A549 (cell line): ENCODE measurements at regions not wholly inside any gene's neighbourhood (a gene's known extent, or its start where the extent isn't known, plus 50 kb on each side); places are given as distances from the start of the nearest gene placed in this dataset.

Experiments used
- ATAC-seq, 2 experiments: fragments of 200-7000 bp in 1 of 2; fragments of >200 bp in 1 of 2; cut with Nextera tagmentation in 1 of 2; cut with Tn5 transposase in 1 of 2; 3 replicates each; pipeline versions ENCODE4 v1.8.0 to v1.9.1; 2018 to 2020; ENCODE audit warnings: mild to moderate bottlenecking in 1 of 2, moderate library complexity in 1 of 2
- CTCF ChIA-PET: fragments of 300-600 bp; sonication (Branson Sonifier 250); formaldehyde crosslinking; extraction: SDS; loops from one replicate; lab custom pipeline; 2021; ENCODE audit warnings: antibody characterized with exemption, inconsistent platforms; lab: Yijun Ruan, JAX
- POLR2A ChIA-PET: fragments of 350-600 bp; formaldehyde crosslinking; extraction: SDS; loops from one replicate; lab custom pipeline; 2021; ENCODE audit warnings: antibody characterized with exemption, inconsistent platforms; lab: Yijun Ruan, JAX
- DNase-seq, 2 experiments: peaks; one replicate each; pipeline versions ENCODE4 v3.0.0 to v3.0.0-alpha.2; 2011 to 2016; ENCODE audit warnings: low read depth in 1 of 2, low spot score in 1 of 2
- FAIRE-seq: peaks from 2 replicates; lab custom pipeline; 2011; peaks lifted over from hg19 to GRCh38; lab: Jason Lieb, UNC
- H3K27ac ChIP-seq, 2 experiments: fragments of >200 bp; sonication (Bioruptor Twin); formaldehyde crosslinking; 3 replicates each; pipeline ENCODE4 v1.5.1; 2016 to 2017
- H3K4me1 ChIP-seq: fragments of >200 bp; sonication (Bioruptor Twin); formaldehyde crosslinking; 3 replicates; pipeline ENCODE4 v1.6.1; 2016
- H3K4me2 ChIP-seq: fragments of >200 bp; sonication (Bioruptor Twin); formaldehyde crosslinking; 3 replicates; pipeline ENCODE4 v1.6.1; 2016
- H3K4me3 ChIP-seq: fragments of >200 bp; sonication (Bioruptor Twin); formaldehyde crosslinking; 3 replicates; pipeline ENCODE4 v1.5.1; 2016
- H3K9me3 ChIP-seq: fragments of >200 bp; sonication (Bioruptor Twin); formaldehyde crosslinking; 3 replicates; pipeline ENCODE4 v1.6.1; 2016
- BHLHE40 ChIP-seq: IDR thresholded peaks from 2 replicates; pipeline ENCODE4 v1.6.1; 2012; ENCODE audit warnings: low read depth, low read length, inconsistent platforms
- CBX2 ChIP-seq: fragments of 200-600 bp; sonication (generic); IDR thresholded peaks from 2 replicates; pipeline ENCODE4 v1.6.1; 2016; ENCODE audit warnings: low read depth, mild to moderate bottlenecking, borderline replicate concordance
- CBX8 ChIP-seq: fragments of 200-600 bp; sonication (generic); IDR thresholded peaks from 2 replicates; pipeline ENCODE4 v1.6.1; 2016
- CEBPB ChIP-seq, 2 experiments: fragments of >200 bp in 1 of 2; sonication (Bioruptor Twin) in 1 of 2; formaldehyde crosslinking in 1 of 2; IDR thresholded peaks; 2 replicates each; pipeline ENCODE4 v1.6.1; 2012 to 2016
- EHF ChIP-seq: fragments of 250-450 bp; sonication (Bioruptor Pico); IDR thresholded peaks from 2 replicates; pipeline ENCODE4 v1.5.0; 2020; ENCODE audit warnings: mild to moderate bottlenecking
- EP300 ChIP-seq, 2 experiments: fragments of >200 bp; sonication (Bioruptor Twin); formaldehyde crosslinking; IDR thresholded peaks; 2 replicates in 1 of 2; 3 replicates in 1 of 2; pipeline ENCODE4 v1.6.1; 2016 to 2017
- ESRRA ChIP-seq: fragments of 150-350 bp; IDR thresholded peaks from 2 replicates; pipeline ENCODE4 v1.6.1; 2014; ENCODE audit warnings: mild to moderate bottlenecking, low read length, borderline replicate concordance
- FOSB ChIP-seq: fragments of 250-450 bp; sonication (Bioruptor Pico); IDR thresholded peaks from 2 replicates; pipeline ENCODE4 v1.5.0; 2020; ENCODE audit warnings: mild to moderate bottlenecking, moderate library complexity
- HDAC2 ChIP-seq: fragments of 200-600 bp; sonication (generic); IDR thresholded peaks from 2 replicates; pipeline ENCODE4 v1.6.1; 2016
- HOXA7 ChIP-seq: fragments of 250-450 bp; sonication (Bioruptor Pico); IDR thresholded peaks from 2 replicates; pipeline ENCODE4 v1.5.0; 2020; ENCODE audit warnings: mild to moderate bottlenecking, moderate library complexity
- HOXB5 ChIP-seq: fragments of 250-450 bp; sonication (Bioruptor Pico); IDR thresholded peaks from 2 replicates; pipeline ENCODE4 v1.5.0; 2020; ENCODE audit warnings: mild to moderate bottlenecking, moderate library complexity
- JUNB ChIP-seq: fragments of >200 bp; sonication (Bioruptor Twin); formaldehyde crosslinking; IDR thresholded peaks from 2 replicates; pipeline ENCODE4 v1.6.1; 2016
- KDM1A ChIP-seq: fragments of 200-600 bp; sonication (generic); IDR thresholded peaks from 2 replicates; pipeline ENCODE4 v1.6.1; 2016; ENCODE audit warnings: low read depth, mild to moderate bottlenecking
- MAFK ChIP-seq: fragments of 450-650 bp; IDR thresholded peaks from 2 replicates; pipeline ENCODE4 v1.6.1; 2014; ENCODE audit not compliant: partially characterized antibody
- MAZ ChIP-seq: fragments of 150-350 bp; IDR thresholded peaks from 2 replicates; pipeline ENCODE4 v1.6.1; 2014; ENCODE audit warnings: antibody characterized with exemption, low read depth, low read length, borderline replicate concordance
- NPAS2 ChIP-seq: fragments of 250-450 bp; sonication (Bioruptor Pico); IDR thresholded peaks from 2 replicates; pipeline ENCODE4 v1.8.0; 2022; ENCODE audit warnings: mild to moderate bottlenecking, moderate library complexity, borderline replicate concordance
- NR3C1 ChIP-seq: fragments of >200 bp; sonication (Bioruptor Twin); formaldehyde crosslinking; IDR thresholded peaks from 3 replicates; pipeline ENCODE4 v1.6.1; 2017
- PHF8 ChIP-seq: fragments of 200-600 bp; sonication (generic); IDR thresholded peaks from 2 replicates; pipeline ENCODE4 v1.6.1; 2016; ENCODE audit warnings: low read depth, mild to moderate bottlenecking, antibody characterized with exemption, moderate library complexity, borderline replicate concordance
- RARB ChIP-seq: fragments of 250-450 bp; sonication (Bioruptor Pico); IDR thresholded peaks from 2 replicates; pipeline ENCODE4 v1.8.0; 2021; ENCODE audit warnings: mild to moderate bottlenecking, moderate library complexity
- SMC3 ChIP-seq: fragments of >200 bp; sonication (Bioruptor Twin); formaldehyde crosslinking; IDR thresholded peaks from 3 replicates; pipeline ENCODE4 v1.6.1; 2018; ENCODE audit warnings: inconsistent platforms
- SREBF2 ChIP-seq: fragments of 450-650 bp; IDR thresholded peaks from 2 replicates; pipeline ENCODE4 v1.6.1; 2014; ENCODE audit warnings: mild to moderate bottlenecking, moderate library complexity
- TFCP2L1 ChIP-seq: fragments of 250-450 bp; sonication (Bioruptor Pico); IDR thresholded peaks from 2 replicates; pipeline ENCODE4 v1.5.0; 2021; ENCODE audit warnings: mild to moderate bottlenecking
- ZFP36 ChIP-seq: fragments of 450-650 bp; IDR thresholded peaks from 2 replicates; pipeline ENCODE4 v1.6.1; 2014; ENCODE audit warnings: borderline replicate concordance; ENCODE audit not compliant: partially characterized antibody
- ZNF302 ChIP-seq: fragments of 250-450 bp; sonication (Bioruptor Pico); IDR thresholded peaks from 2 replicates; pipeline ENCODE4 v1.9.0; 2021; ENCODE audit warnings: inconsistent platforms, mild to moderate bottlenecking, moderate library complexity
- WGBS: methylation state at CpG from one replicate; pipeline ENCODE4 v1.1.6; 2017; ENCODE audit errors: missing lambda C conversion rate; 5-methylcytosine and 5-hydroxymethylcytosine counted together
- TF ChIP-seq, protein P1 (sequence below): fragments of >200 bp; sonication (Bioruptor Twin); formaldehyde crosslinking; IDR thresholded peaks from 2 replicates; pipeline ENCODE4 v1.6.1; 2016
- TF ChIP-seq, protein P2 (sequence below): fragments of 250-450 bp; sonication (Bioruptor Pico); IDR thresholded peaks from 2 replicates; pipeline ENCODE4 v1.5.0; 2021; ENCODE audit warnings: mild to moderate bottlenecking, moderate library complexity, borderline replicate concordance
- TF ChIP-seq, protein P3 (sequence below): fragments of 450-650 bp; IDR thresholded peaks from 2 replicates; pipeline ENCODE4 v1.6.1; 2014; ENCODE audit warnings: antibody characterized with exemption
- TF ChIP-seq, protein P4 (sequence below): IDR thresholded peaks from 2 replicates; pipeline ENCODE4 v1.6.1; 2012
- TF ChIP-seq, protein P5 (sequence below): fragments of 150-350 bp; IDR thresholded peaks from 2 replicates; pipeline ENCODE4 v1.6.1; 2014; ENCODE audit warnings: low read depth, mild to moderate bottlenecking, low read length
- TF ChIP-seq, protein P6 (sequence below): IDR thresholded peaks from 2 replicates; pipeline ENCODE4 v1.6.1; 2012
- TF ChIP-seq, protein P7 (sequence below): fragments of >200 bp; sonication (Bioruptor Twin); formaldehyde crosslinking; IDR thresholded peaks from 3 replicates; pipeline ENCODE4 v1.6.1; 2016

DNA sequence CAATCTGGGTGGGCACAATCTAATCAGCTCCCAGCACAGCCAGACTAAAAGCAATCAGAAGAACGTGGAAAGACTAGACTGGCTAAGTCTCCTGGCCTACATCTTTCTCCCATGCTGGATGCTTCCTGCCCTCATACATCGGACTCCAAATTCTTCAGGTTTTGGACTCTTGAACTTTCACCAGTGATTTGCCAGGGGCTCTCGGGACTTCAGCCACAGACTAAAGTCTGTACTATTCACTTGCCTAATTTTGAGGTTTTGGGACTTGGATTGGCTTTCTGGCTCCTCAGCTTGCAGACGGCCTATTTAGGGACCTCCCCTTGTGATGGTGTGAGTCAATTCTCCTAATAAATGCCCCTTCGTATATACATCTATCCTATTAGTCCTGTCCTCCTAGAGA, 66.6 kb upstream of the SOX21 start:
- FAIRE-seq (no peak), ATAC-seq (no peak)
- no peak overlapping the region for H3K4me2 ChIP-seq
- WGBS: 63% methylated on average over 5 of the region's 5 CpGs
- no peak overlapping the region for H3K27ac ChIP-seq
- no peaks in the 10 kb centered on the region for H3K9me3 ChIP-seq
- POLR2A ChIA-PET: no interaction called here
- TF ChIP-seq, protein P1, sequence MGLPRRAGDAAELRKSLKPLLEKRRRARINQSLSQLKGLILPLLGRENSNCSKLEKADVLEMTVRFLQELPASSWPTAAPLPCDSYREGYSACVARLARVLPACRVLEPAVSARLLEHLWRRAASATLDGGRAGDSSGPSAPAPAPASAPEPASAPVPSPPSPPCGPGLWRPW: no peak
- TF ChIP-seq JUNB (no peak), SMC3 (no peak), HOXB5 (no peak), HOXA7 (CRISPR knock-in tag) (no peak), ESRRA (no peak), CBX2 (no peak), CBX8 (no peak), PHF8 (no peak), EHF (no peak), KDM1A (no peak), EP300 (IDR thresholded peaks at IDR 0.05) (no peak), SREBF2 (no peak), CEBPB (IDR thresholded peaks at IDR 0.05) (no peak), ZNF302 (CRISPR knock-in tag) (no peak), MAFK (no peak)
- TF ChIP-seq, protein P2, sequence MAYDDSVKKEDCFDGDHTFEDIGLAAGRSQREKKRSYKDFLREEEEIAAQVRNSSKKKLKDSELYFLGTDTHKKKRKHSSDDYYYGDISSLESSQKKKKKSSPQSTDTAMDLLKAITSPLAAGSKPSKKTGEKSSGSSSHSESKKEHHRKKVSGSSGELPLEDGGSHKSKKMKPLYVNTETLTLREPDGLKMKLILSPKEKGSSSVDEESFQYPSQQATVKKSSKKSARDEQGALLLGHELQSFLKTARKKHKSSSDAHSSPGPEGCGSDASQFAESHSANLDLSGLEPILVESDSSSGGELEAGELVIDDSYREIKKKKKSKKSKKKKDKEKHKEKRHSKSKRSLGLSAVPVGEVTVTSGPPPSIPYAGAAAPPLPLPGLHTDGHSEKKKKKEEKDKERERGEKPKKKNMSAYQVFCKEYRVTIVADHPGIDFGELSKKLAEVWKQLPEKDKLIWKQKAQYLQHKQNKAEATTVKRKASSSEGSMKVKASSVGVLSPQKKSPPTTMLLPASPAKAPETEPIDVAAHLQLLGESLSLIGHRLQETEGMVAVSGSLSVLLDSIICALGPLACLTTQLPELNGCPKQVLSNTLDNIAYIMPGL (CRISPR knock-in tag): no peak
- TF ChIP-seq, protein P3, sequence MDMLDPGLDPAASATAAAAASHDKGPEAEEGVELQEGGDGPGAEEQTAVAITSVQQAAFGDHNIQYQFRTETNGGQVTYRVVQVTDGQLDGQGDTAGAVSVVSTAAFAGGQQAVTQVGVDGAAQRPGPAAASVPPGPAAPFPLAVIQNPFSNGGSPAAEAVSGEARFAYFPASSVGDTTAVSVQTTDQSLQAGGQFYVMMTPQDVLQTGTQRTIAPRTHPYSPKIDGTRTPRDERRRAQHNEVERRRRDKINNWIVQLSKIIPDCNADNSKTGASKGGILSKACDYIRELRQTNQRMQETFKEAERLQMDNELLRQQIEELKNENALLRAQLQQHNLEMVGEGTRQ: no peak
- TF ChIP-seq, protein P4, sequence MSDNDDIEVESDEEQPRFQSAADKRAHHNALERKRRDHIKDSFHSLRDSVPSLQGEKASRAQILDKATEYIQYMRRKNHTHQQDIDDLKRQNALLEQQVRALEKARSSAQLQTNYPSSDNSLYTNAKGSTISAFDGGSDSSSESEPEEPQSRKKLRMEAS: no peak
- TF ChIP-seq, all 56 proteins: peak for 0
- no peak for DNase-seq
- CTCF ChIA-PET: no interaction called here
- H3K4me1 ChIP-seq: 0 out of 3 replicates have a peak, but pooled peaks cover 6% of the 10 kb centered on the region
- no peak overlapping the region for H3K4me3 ChIP-seq

DNA sequence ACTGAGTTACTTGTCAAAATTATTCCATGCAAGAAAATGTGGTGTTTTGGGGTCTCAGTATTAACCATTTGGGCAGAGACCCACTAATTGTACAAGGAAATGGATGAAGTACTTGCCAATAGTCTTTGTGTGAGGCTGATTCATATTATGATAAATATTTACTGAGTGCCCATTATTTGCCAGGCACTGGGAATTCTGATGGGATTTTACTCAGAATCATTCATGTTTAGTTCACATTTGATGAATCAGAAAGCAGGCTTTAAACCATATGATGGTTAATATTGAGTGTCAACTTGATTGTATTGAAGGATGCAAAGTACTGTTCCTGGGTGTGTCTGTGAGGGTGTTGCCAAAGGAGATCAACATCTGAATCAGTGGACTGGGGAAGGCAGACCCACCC, 66.2 kb upstream of the SOX21 start:
- CTCF ChIA-PET: no interaction called here

More for the DNA sequence above, 66.2 kb upstream of the SOX21 start:
- no peak for ATAC-seq
- Histone ChIP-seq H3K9me3 (no peaks in the 10 kb centered on the region), H3K4me3 (no peak overlapping the region), H3K27ac (no peak overlapping the region), H3K4me1 (0 out of 3 replicates have a peak, but pooled peaks cover 6% of the 10 kb centered on the region), H3K4me2 (no peak overlapping the region)
- no peak for TF ChIP-seq PHF8
- TF ChIP-seq, protein P5, sequence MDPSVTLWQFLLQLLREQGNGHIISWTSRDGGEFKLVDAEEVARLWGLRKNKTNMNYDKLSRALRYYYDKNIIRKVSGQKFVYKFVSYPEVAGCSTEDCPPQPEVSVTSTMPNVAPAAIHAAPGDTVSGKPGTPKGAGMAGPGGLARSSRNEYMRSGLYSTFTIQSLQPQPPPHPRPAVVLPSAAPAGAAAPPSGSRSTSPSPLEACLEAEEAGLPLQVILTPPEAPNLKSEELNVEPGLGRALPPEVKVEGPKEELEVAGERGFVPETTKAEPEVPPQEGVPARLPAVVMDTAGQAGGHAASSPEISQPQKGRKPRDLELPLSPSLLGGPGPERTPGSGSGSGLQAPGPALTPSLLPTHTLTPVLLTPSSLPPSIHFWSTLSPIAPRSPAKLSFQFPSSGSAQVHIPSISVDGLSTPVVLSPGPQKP: no peak
- TF ChIP-seq, protein P6, sequence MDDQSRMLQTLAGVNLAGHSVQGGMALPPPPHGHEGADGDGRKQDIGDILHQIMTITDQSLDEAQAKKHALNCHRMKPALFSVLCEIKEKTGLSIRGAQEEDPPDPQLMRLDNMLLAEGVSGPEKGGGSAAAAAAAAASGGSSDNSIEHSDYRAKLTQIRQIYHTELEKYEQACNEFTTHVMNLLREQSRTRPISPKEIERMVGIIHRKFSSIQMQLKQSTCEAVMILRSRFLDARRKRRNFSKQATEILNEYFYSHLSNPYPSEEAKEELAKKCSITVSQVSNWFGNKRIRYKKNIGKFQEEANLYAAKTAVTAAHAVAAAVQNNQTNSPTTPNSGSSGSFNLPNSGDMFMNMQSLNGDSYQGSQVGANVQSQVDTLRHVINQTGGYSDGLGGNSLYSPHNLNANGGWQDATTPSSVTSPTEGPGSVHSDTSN: no peak
- TF ChIP-seq MAZ: no peak
- no peak for TF ChIP-seq TFCP2L1 (CRISPR knock-in tag)
- TF ChIP-seq NPAS2 (CRISPR knock-in tag): no peak
- TF ChIP-seq EHF: no peak
- no peak for TF ChIP-seq HDAC2
- TF ChIP-seq, protein P7, sequence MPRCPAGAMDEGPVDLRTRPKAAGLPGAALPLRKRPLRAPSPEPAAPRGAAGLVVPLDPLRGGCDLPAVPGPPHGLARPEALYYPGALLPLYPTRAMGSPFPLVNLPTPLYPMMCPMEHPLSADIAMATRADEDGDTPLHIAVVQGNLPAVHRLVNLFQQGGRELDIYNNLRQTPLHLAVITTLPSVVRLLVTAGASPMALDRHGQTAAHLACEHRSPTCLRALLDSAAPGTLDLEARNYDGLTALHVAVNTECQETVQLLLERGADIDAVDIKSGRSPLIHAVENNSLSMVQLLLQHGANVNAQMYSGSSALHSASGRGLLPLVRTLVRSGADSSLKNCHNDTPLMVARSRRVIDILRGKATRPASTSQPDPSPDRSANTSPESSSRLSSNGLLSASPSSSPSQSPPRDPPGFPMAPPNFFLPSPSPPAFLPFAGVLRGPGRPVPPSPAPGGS: no peak
- no peak for TF ChIP-seq NR3C1
- TF ChIP-seq RARB (CRISPR knock-in tag): no peak
- no peak for TF ChIP-seq CEBPB (IDR thresholded peaks at IDR 0.05)
- no peak for TF ChIP-seq FOSB (CRISPR knock-in tag)
- TF ChIP-seq, protein P3: no peak
- TF ChIP-seq BHLHE40: no peak
- TF ChIP-seq ESRRA: no peak
- TF ChIP-seq ZNF302 (CRISPR knock-in tag): no peak
- no peak for TF ChIP-seq EP300 (IDR thresholded peaks at IDR 0.05)
- TF ChIP-seq ZFP36: no peak
- FAIRE-seq: no peak
- POLR2A ChIA-PET: no interaction called here
- DNase-seq: no peak
